ENCODE measurements at regions not wholly inside any gene's neighbourhood (a gene's known extent, or its start where the extent isn't known, plus 50 kb on each side); places are given as distances from the start of the nearest gene placed in this dataset.

GRCh38 chr11:10930224-10930971, 72.5 kb upstream of the ZBED5 start:
- no peaks in the 10 kb centered on the region for H3K4me1 ChIP-seq (ENCODE audit: insufficient read depth, low read length, poor library complexity, severe bottlenecking)

GRCh38 chr11:10927538-10927937, 69.7 kb upstream of the ZBED5 start:
- H3K9me3 ChIP-seq (ENCODE audit: low read depth, low read length, poor library complexity, severe bottlenecking): no peaks in the 10 kb centered on the region
- no TSS peak for BruUV-seq (replicated peaks)
- no peak overlapping the region for H3K27ac ChIP-seq (ENCODE audit: low read depth, low read length, poor library complexity, severe bottlenecking)
- DNase-seq (ENCODE audit: low spot score): no peak
- no peaks in the 10 kb centered on the region for H3K36me3 ChIP-seq (ENCODE audit: insufficient read depth, low read length, poor library complexity, severe bottlenecking)
- POLR2A ChIA-PET (ENCODE audit: low non-redundant PET): no interaction called here
- intact Hi-C loops (cut with micrococcal nuclease; ENCODE audit: unreplicated experiment): no loop called here
- H3K4me1 ChIP-seq (ENCODE audit: insufficient read depth, low read length, poor library complexity, severe bottlenecking): no peaks in the 10 kb centered on the region
- CTCF ChIA-PET: interaction anchor here (0.5 to 1.4 kb wide), 2 partner anchors 860 to 1062 kb away, joined by 3 to 7 read pairs; no protein-coding TSS in a partner anchor
- TF ChIP-seq CTCF (conservative IDR thresholded peaks at IDR 0.05; ENCODE audit: low read depth, low read length) (no peak), EZH2 (IDR thresholded peaks at IDR 0.05; ENCODE audit: borderline replicate concordance, low read depth, low read length, poor library complexity, severe bottlenecking) (no peak)
- H3K4me3 ChIP-seq (ENCODE audit: low read depth, low read length, poor library complexity, severe bottlenecking): no peak overlapping the region
- H3K27me3 ChIP-seq (replicated peaks; ENCODE audit: insufficient read depth, low read depth, low read length, poor library complexity): no peaks in the 10 kb centered on the region

More at GRCh38 chr11:10930224-10930971, 72.5 kb upstream of the ZBED5 start:
- H3K4me3 ChIP-seq (ENCODE audit: low read depth, low read length, poor library complexity, severe bottlenecking): peak overlapping the region; percentile 71
- peak; percentile 45 for DNase-seq (ENCODE audit: low spot score)
- H3K27me3 ChIP-seq (replicated peaks; ENCODE audit: insufficient read depth, low read depth, low read length, poor library complexity): no peaks in the 10 kb centered on the region
- intact Hi-C loops (cut with micrococcal nuclease; ENCODE audit: unreplicated experiment): loop anchor here (5.0 kb wide), 2 partner anchors 73 to 123 kb away; partner anchors contain the start of genes EIF4G2 and ZBED5
- CTCF ChIA-PET: interaction anchor here (1.1 kb wide), 1 partner anchor 138 kb away, joined by 3 read pairs; no protein-coding TSS in a partner anchor
- no peaks in the 10 kb centered on the region for H3K36me3 ChIP-seq (ENCODE audit: insufficient read depth, low read length, poor library complexity, severe bottlenecking)
- POLR2A ChIA-PET (ENCODE audit: low non-redundant PET): no interaction called here
- H3K9me3 ChIP-seq (ENCODE audit: low read depth, low read length, poor library complexity, severe bottlenecking): no peaks in the 10 kb centered on the region
- no peak for TF ChIP-seq EZH2 (IDR thresholded peaks at IDR 0.05; ENCODE audit: borderline replicate concordance, low read depth, low read length, poor library complexity, severe bottlenecking)
- H3K27ac ChIP-seq (ENCODE audit: low read depth, low read length, poor library complexity, severe bottlenecking): no peak overlapping the region
- BruUV-seq (replicated peaks): no TSS peak

- Histone ChIP-seq H3K4me3 (ENCODE audit: low read depth, low read length, poor library complexity, severe bottlenecking) (no peak overlapping the region), H3K27ac (ENCODE audit: low read depth, low read length, poor library complexity, severe bottlenecking) (no peak overlapping the region), H3K4me1 (ENCODE audit: insufficient read depth, low read length, poor library complexity, severe bottlenecking) (no peaks in the 10 kb centered on the region), H3K27me3 (replicated peaks; ENCODE audit: insufficient read depth, low read depth, low read length, poor library complexity) (no peaks in the 10 kb centered on the region), H3K36me3 (ENCODE audit: insufficient read depth, low read length, poor library complexity, severe bottlenecking) (no peaks in the 10 kb centered on the region), H3K9me3 (ENCODE audit: low read depth, low read length, poor library complexity, severe bottlenecking) (no peaks in the 10 kb centered on the region)
- no TSS peak for BruUV-seq (replicated peaks)
- intact Hi-C loops (cut with micrococcal nuclease; ENCODE audit: unreplicated experiment): no loop called here
- CTCF ChIA-PET: interaction anchor here (1.4 kb wide), 1 partner anchor 861 kb away, joined by 3 read pairs; no protein-coding TSS in a partner anchor
- TF ChIP-seq CTCF (conservative IDR thresholded peaks at IDR 0.05; ENCODE audit: low read depth, low read length) (no peak), EZH2 (IDR thresholded peaks at IDR 0.05; ENCODE audit: borderline replicate concordance, low read depth, low read length, poor library complexity, severe bottlenecking) (no peak)
- POLR2A ChIA-PET (ENCODE audit: low non-redundant PET): no interaction called here
- no peak for DNase-seq (ENCODE audit: low spot score)
Observed at GRCh38 chr11:10926801-10927211, 69.0 kb upstream of the ZBED5 start.

Measured in A673 (cell line).